ENCODE measurements at regions not wholly inside any gene's neighbourhood (a gene's known extent, or its start where the extent isn't known, plus 50 kb on each side); places are given as distances from the start of the nearest gene placed in this dataset.

DNA sequence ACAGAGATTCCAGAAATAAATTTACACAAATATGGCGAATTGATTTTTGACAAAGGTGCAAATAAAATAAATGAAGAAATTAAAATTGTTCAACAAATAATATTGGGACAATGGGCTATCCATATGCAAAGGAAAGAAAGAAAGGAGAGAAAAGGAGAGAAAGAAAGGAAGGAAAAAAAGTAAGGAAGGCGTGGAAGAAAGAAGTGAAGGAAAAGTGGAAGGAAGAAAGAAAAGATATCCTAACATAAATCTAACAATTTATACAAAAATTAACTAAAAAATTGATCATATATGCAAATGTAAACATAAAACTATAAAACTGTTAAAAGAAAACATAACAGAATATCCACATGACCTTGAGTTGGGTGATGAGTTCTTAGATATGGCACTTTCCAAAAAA, 78.7 kb upstream of the ZNF184 start:
- TF ChIP-seq CTCF (IDR thresholded peaks at IDR 0.05) (no peak), POLR2A (IDR thresholded peaks at IDR 0.05) (no peak)

Data from esophagus squamous epithelium (tissue), 4 donors.